ENCODE measurements at regions not wholly inside any gene's neighbourhood (a gene's known extent, or its start where the extent isn't known, plus 50 kb on each side); places are given as distances from the start of the nearest gene placed in this dataset.

- TF ChIP-seq BCLAF1 (IDR thresholded peaks at IDR 0.05) (no peak), HCFC1 (IDR thresholded peaks at IDR 0.05; ENCODE audit: low read length) (no peak), ELK1 (IDR thresholded peaks at IDR 0.05; ENCODE audit: low read depth, low read length) (no peak), NR2F1 (conservative IDR thresholded peaks at IDR 0.05) (no peak)
These were observed 496.4 kb downstream of the FOXO1 start (continued) for GRCh38 chr13:40170091-40170490.

- Histone ChIP-seq H3K9me3 (replicated peaks; ENCODE audit: control insufficient read depth, insufficient read depth, low read length) (no peaks in the 10 kb centered on the region; the same call in 2 of the 3 replicates), H3K27me3 (replicated peaks in 1 of 2; ENCODE audit: control insufficient read depth in 2 of 2, insufficient read depth in 2 of 2, low read length in 1 of 2) (peaks cover 2 to 10% of the 10 kb centered on the region in 2 experiments; a peak in 3 of 4 replicates), H3K79me2 (ENCODE audit: control insufficient read depth, insufficient read depth, low read length) (no peaks in the 10 kb centered on the region), H3K9ac (ENCODE audit: control insufficient read depth, insufficient read depth, low read length) (no peak overlapping the region), H2AFZ (ENCODE audit: control insufficient read depth, low read depth, low read length) (no peak overlapping the region), H3K4me1 (ENCODE audit: control insufficient read depth, insufficient read depth, low read length) (no peaks in the 10 kb centered on the region), H3K4me2 (ENCODE audit: control insufficient read depth, insufficient read depth) (no peak overlapping the region), H4K20me1 (ENCODE audit: control insufficient read depth, insufficient read depth) (no peaks in the 10 kb centered on the region), H3K36me3 (ENCODE audit: control insufficient read depth in 2 of 2, insufficient read depth in 2 of 2, low read length in 1 of 2) (no peaks in the 10 kb centered on the region), H3K27ac (ENCODE audit: control insufficient read depth, insufficient read depth) (no peak overlapping the region), H3K4me3 (no peak overlapping the region)
- intact Hi-C loops (cut with micrococcal nuclease; ENCODE audit: unreplicated experiment) = no loop called here
- SMC1A ChIA-PET (ENCODE audit: uncharacterized antibody, unreplicated experiment) = interaction anchor here (0.6 kb wide), 1 partner anchor 535 kb away, joined by 4 read pairs; no protein-coding TSS in a partner anchor
- POLR2A ChIA-PET = no interaction called here
- no peak for ATAC-seq
- CTCF ChIA-PET = interaction anchor here (0.6 kb wide), 1 partner anchor 77 kb away, joined by 3 read pairs; no protein-coding TSS in a partner anchor
- no peak for DNase-seq (ENCODE audit: low read depth, low spot score)
- no TSS peak for BruUV-seq (replicated peaks)
- TF ChIP-seq NFIC (IDR thresholded peaks at IDR 0.05; ENCODE audit: low read depth, low read length) (no peak), GABPA (IDR thresholded peaks at IDR 0.05; ENCODE audit: low read depth) (no peak), MAX (IDR thresholded peaks at IDR 0.05; ENCODE audit: low read depth, low read length) (no peak), ZNF217 (IDR thresholded peaks at IDR 0.05) (no peak), CREB1 (IDR thresholded peaks at IDR 0.05; ENCODE audit: low read depth) (no peak), SIX5 (IDR thresholded peaks at IDR 0.05; ENCODE audit: low read depth, low read length, severe bottlenecking) (no peak), SKIL (IDR thresholded peaks at IDR 0.05; ENCODE audit: low read depth, poor library complexity, severe bottlenecking) (no peak), CBX3 (IDR thresholded peaks at IDR 0.05; ENCODE audit: borderline replicate concordance, low read depth) (no peak), FOXM1 (IDR thresholded peaks at IDR 0.05; ENCODE audit: low read depth, low read length) (no peak), MYB (IDR thresholded peaks at IDR 0.05; ENCODE audit: borderline replicate concordance, low read depth, low read length) (no peak), NR2C2 (IDR thresholded peaks at IDR 0.05; ENCODE audit: borderline replicate concordance, control insufficient read depth, insufficient read length, low read depth) (no peak), EZH2 (IDR thresholded peaks at IDR 0.05; ENCODE audit: borderline replicate concordance, control insufficient read depth, low read depth, low read length) (no peak)
- FAIRE-seq = no peak
- RAD21 ChIA-PET (ENCODE audit: unreplicated experiment) = interaction anchor here (0.7 kb wide), 1 partner anchor 45 kb away, joined by 4 read pairs; no protein-coding TSS in a partner anchor
- in situ Hi-C loops (cut with MboI) = no loop called here
- 59% methylated on average over 3 of the region's 3 CpGs for WGBS (ENCODE audit: insufficient coverage, insufficient replicate concordance, low lambda C conversion rate, missing lambda C conversion rate)
These were observed 495.5 kb downstream of the FOXO1 start for GRCh38 chr13:40170982-40171381.
